Erythroblast (primary cell): ENCODE measurements at regions not wholly inside any gene's neighbourhood (a gene's known extent, or its start where the extent isn't known, plus 50 kb on each side); places are given as distances from the start of the nearest gene placed in this dataset.

ENCODE experiments used
- DNase-seq, 2 experiments: peaks; one replicate each; lab custom pipeline; 2025; lab: John Stamatoyannopoulos, UW
- GATA1 ChIP-seq: IDR thresholded peaks from 2 replicates; pipeline ENCODE4 v1.6.1; 2011; ENCODE audit warnings: low read depth, mild to moderate bottlenecking, control low read depth, low read length, moderate library complexity
- POLR2A ChIP-seq: IDR thresholded peaks from 2 replicates; pipeline ENCODE4 v1.6.1; 2011; ENCODE audit warnings: mild to moderate bottlenecking, low read length

GRCh38 chr14:39841088-39841487 is 408.9 kb upstream of the FBXO33 start:
- DNase-seq: no peak
- TF ChIP-seq GATA1: no peak
- TF ChIP-seq POLR2A: no peak

- no peak for TF ChIP-seq POLR2A
- TF ChIP-seq GATA1: no peak
Observed at GRCh38 chr14:39827901-39828655, 395.8 kb upstream of the FBXO33 start.

DNA sequence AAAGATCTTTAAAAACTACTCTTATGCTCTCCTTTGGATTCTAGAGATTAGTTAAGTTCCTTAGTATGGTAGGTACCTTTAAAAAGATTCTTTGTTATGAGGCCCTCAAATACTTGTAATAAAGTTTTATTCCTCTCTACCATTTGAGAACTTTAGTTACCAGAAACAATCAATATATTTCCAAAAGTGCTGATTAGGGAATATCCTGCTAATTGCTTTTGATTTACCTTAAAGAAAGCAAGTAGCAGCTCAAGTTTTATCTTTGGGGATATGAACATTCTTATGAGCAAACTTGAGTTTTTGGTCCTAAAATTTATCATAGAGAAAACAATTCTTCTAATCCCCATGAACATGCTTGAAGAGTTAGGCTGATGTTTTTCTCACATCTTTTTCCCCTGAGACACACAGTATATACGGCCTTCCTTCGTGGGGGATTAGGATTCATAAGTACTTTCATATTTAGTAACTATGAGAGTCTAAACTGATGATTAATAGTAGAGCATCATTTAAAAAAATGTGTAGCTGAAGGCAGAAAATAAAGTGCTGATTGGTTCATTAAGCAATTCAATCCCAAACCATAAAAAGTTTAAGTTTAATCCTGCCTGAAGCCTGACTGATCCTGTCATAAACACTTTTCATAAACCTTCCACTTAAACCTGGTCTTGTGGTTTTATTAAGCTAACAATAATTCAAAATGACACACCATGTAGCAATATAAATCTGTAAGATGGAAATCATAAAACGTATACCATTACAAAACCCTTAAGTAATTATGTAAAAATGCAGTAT is 380.5 kb upstream of the FBXO33 start:
- TF ChIP-seq GATA1: no peak
- no peak for TF ChIP-seq POLR2A
- no peak for DNase-seq

More at GRCh38 chr14:39827901-39828655, 395.8 kb upstream of the FBXO33 start:
- DNase-seq: no peak

- no peak for DNase-seq
Observed at GRCh38 chr14:39807271-39807670, 375.0 kb upstream of the FBXO33 start.

GRCh38 chr14:39784461-39784860 is 352.2 kb upstream of the FBXO33 start:
- TF ChIP-seq GATA1 (no peak), POLR2A (no peak)
- DNase-seq: no peak

More at GRCh38 chr14:39807271-39807670, 375.0 kb upstream of the FBXO33 start:
- TF ChIP-seq GATA1 (no peak), POLR2A (no peak)

DNA sequence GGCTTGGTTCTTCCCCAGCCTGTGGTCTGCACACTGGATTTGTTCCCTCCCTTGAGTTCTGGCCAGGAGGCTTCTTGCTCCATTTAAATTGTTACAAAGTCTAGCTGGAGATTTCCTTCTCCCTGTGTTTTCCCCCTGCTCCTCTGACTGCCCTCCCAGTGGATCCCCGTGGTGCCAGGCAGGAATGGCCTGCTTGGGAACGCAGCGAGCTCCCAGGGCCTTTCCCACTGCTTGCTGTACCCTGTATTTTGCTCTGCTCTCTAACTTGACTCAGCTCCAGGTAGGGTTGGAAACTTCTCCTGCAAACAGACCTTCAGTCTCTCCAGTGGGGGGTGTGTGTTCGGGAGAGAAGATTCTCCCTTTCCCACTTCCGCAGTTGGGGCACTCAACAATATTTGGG is 349.2 kb upstream of the FBXO33 start:
- DNase-seq: no peak
- TF ChIP-seq GATA1 (no peak), POLR2A (no peak)

GRCh38 chr14:39773387-39774126 is 341.3 kb upstream of the FBXO33 start:
- no peak for TF ChIP-seq GATA1
- TF ChIP-seq POLR2A: no peak
- no peak for DNase-seq

DNA sequence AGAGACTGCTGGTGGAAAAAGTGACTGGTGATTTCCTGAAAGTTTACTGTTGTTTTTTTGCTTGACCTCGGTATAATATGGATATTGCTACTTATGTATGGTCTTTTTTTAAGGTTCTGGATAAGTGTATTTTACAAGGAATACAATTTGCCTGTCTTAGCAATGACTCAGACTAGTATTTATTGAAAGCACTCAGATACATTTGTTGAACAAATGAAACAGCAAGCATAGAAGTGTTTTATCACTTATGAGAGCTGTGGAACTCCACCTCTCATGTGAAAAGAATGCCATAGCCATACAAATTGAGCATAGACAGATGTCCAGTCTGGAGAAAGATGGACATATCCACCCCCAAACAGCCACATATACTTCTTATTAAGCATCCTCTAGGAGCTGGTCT is 340.4 kb upstream of the FBXO33 start:
- no peak for DNase-seq
- no peak for TF ChIP-seq GATA1
- TF ChIP-seq POLR2A: no peak

GRCh38 chr14:39768589-39768988 is 336.4 kb upstream of the FBXO33 start:
- no peak for DNase-seq
- no peak for TF ChIP-seq POLR2A
- TF ChIP-seq GATA1: no peak

DNA sequence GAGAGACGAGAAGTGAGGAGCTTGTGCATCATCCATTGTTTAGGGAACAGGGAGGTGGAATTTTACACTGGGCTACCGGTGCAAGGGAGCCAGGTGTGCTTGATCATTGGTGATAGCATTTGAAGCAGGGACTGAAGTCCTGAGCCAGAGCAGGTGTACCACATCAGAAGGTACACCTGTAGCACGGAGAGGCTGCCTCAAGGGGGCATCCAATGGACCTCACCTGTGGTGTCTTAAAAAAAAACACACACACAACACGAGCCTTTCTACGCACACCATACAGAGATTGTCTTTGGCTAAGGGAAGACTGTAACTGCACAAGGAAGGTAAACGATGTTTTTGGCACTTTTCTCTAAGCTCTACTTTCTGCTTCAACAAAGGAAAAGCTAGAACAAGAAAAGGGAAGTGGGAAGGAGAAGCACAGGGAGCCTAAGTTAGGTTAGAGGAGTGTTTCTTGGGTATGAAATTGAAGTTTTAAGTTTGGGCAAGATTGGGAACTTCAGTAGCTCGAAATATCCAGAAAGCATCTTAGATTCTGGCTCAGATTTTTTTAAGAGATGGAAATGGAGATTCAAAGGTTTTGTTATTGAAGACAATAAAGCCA is 334.3 kb upstream of the FBXO33 start:
- no peak for TF ChIP-seq GATA1
- TF ChIP-seq POLR2A: no peak
- DNase-seq: no peak

DNA sequence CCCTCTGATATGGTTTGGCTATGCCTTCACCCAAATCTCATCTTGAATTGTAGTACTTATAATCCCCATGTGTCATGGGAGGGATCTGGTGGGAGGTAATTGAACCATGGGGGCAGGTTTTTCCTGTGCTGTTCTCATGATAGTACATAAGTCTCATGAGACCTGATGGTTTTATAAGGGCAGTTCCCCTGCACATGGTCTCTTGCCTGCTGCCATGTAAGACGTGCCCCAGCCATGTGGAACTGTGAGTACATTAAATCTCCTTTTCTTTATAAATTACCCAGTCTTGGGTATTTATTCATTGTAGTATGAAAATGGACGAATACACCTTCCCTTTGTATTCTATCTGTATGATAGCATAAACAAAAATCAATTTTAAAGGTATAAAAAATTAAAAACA is 333.4 kb upstream of the FBXO33 start:
- DNase-seq: no peak
- TF ChIP-seq GATA1 (no peak), POLR2A (no peak)

GRCh38 chr14:39763402-39763890 is 331.2 kb upstream of the FBXO33 start:
- DNase-seq: no peak
- no peak for TF ChIP-seq POLR2A
- no peak for TF ChIP-seq GATA1

DNA sequence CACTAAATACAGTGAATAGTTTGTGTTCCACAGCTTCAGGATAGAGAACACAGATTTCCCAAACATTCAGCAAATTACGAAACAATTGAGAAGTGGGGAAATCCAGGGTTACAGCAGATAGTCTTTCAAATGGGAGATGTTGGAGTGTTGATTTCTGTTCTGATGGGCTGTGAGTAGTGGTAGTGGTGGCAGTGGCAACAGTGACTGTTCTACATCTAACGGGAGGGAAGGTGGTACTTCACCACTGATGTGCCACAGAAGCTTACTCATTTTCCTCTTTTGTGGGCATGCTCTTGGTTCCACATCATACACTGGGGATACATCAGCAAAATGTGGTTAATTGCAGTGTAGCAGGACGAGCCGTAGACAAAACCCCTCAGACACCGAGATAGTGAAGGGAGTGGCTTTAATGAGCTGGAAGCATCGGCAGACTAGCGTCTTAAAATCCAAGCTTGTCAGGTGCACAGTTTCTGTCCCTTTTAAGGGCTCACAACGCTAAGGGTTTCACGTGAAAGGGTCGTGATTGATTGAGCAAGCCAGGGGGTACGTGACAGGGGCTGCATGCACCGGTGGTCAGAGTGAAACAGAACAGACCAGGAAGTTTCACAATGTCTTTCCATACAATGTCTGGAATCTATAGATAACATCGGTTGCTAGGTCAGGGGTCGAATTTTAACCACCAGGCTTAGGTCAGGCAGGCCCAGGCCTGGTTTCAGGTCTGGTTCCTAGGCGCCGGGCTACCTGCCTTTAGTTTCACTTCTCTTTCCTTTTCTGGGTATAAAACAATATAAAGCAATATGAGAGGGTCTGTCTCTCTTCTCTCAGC is 330.6 kb upstream of the FBXO33 start:
- DNase-seq: no peak
- TF ChIP-seq GATA1 (no peak), POLR2A (no peak)
